PC-3 (cell line): ENCODE measurements at regions not wholly inside any gene's neighbourhood (a gene's known extent, or its start where the extent isn't known, plus 50 kb on each side); places are given as distances from the start of the nearest gene placed in this dataset.

Experiments
- EZH2 ChIP-seq: fragments of 300-600 bp; sonication (generic); IDR thresholded peaks from one replicate; pipeline ENCODE4 v1.6.1; 2017; ENCODE audit warnings: antibody characterized with exemption, mild to moderate bottlenecking, low read length; ENCODE audit not compliant: unreplicated experiment
- EZH2phosphoT487 ChIP-seq: fragments of 300-600 bp; sonication (generic); IDR thresholded peaks from 2 replicates; pipeline ENCODE4 v1.6.1; 2018; ENCODE audit warnings: mild to moderate bottlenecking, antibody characterized with exemption, low read length, borderline replicate concordance
- TF ChIP-seq, protein P1 (sequence below): fragments of 300-600 bp; sonication (generic); conservative IDR thresholded peaks from 2 replicates; pipeline ENCODE4 v1.5.1; 2017; ENCODE audit warnings: antibody characterized with exemption, low read depth, mild to moderate bottlenecking, low read length

DNA sequence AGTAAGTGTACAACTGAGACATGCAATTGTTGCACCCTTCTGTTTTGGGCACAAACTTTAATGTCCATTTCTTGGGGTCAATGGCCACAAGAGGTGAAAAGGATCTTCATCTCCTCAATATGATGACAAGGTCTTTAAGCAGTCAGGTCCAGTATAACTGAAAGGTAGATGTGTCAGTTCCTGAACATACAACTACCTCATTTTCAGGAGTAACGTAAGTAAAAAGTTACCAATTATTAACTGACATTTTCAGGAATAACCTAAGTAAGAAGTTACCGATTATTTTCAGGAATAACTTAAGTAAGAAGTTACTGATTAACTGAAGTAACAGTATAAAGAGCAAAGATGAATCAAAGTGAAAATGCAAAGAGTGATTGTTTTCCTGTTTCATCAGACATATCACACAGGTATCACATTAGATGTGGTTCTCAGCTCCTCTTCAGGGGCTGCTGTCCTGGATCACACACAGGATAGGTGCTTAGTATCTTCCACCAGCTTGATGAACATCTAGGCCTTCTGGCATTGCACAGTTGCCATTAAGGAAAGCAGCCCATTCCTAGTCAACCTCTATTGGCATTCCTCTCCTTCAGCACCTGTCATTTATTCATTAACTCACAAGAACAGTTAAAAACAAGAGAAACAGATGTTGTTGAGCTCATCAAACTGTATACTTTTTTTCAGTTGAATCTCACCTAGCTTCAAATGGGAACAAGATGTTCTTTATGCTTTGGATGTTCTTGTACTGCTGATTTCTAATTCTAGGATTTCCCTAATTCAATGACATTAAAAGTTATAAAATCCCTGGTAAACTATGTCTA is 200.0 kb downstream of the FOXG1 start:
- TF ChIP-seq, protein P1, sequence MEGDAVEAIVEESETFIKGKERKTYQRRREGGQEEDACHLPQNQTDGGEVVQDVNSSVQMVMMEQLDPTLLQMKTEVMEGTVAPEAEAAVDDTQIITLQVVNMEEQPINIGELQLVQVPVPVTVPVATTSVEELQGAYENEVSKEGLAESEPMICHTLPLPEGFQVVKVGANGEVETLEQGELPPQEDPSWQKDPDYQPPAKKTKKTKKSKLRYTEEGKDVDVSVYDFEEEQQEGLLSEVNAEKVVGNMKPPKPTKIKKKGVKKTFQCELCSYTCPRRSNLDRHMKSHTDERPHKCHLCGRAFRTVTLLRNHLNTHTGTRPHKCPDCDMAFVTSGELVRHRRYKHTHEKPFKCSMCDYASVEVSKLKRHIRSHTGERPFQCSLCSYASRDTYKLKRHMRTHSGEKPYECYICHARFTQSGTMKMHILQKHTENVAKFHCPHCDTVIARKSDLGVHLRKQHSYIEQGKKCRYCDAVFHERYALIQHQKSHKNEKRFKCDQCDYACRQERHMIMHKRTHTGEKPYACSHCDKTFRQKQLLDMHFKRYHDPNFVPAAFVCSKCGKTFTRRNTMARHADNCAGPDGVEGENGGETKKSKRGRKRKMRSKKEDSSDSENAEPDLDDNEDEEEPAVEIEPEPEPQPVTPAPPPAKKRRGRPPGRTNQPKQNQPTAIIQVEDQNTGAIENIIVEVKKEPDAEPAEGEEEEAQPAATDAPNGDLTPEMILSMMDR, result no peak
- TF ChIP-seq EZH2 (no peak), EZH2phosphoT487 (no peak)
